Thoracic aorta (tissue), 2 donors: ENCODE measurements at regions not wholly inside any gene's neighbourhood (a gene's known extent, or its start where the extent isn't known, plus 50 kb on each side); places are given as distances from the start of the nearest gene placed in this dataset.

ENCODE experiments used
- ATAC-seq: fragments of 150-250 bp; one replicate; pipeline ENCODE4 v1.8.0; 2017; ENCODE audit warnings: low read depth; ENCODE audit not compliant: insufficient number of reproducible peaks, low FRiP score
- DNase-seq: peaks from one replicate; pipeline ENCODE4 v3.0.0-alpha.2; 2020; ENCODE audit warnings: low spot score
- H3K27ac ChIP-seq, 2 donors: fragments of 200-600 bp; sonication (generic); 1 replicate in 1 of 2; 2 replicates in 1 of 2; pipeline ENCODE4 v1.5.1; 2016; ENCODE audit warnings: mild to moderate bottlenecking in 2 of 2, moderate library complexity in 2 of 2
- H3K27me3 ChIP-seq: fragments of 200-600 bp; sonication (generic); replicated peaks from 2 replicates; pipeline ENCODE4 v1.6.0; 2016; ENCODE audit warnings: mild to moderate bottlenecking; ENCODE audit not compliant: insufficient read depth
- H3K36me3 ChIP-seq: fragments of 200-600 bp; sonication (generic); one replicate; pipeline ENCODE4 v1.5.1; 2016
- H3K4me1 ChIP-seq, 2 donors: fragments of 200-600 bp; sonication (generic); 1 replicate in 1 of 2; 2 replicates in 1 of 2; pipeline versions ENCODE4 v1.5.1 to v1.6.0; 2016; ENCODE audit warnings: low read depth in 2 of 2, mild to moderate bottlenecking in 1 of 2; ENCODE audit not compliant: control insufficient read depth in 1 of 2
- H3K4me3 ChIP-seq: fragments of 200-600 bp; sonication (generic); 2 replicates; pipeline ENCODE4 v1.5.1; 2016; ENCODE audit warnings: mild to moderate bottlenecking
- H3K9me3 ChIP-seq: fragments of 200-600 bp; sonication (generic); 2 replicates; pipeline ENCODE4 v1.5.1; 2016
- CTCF ChIP-seq: fragments of 200-600 bp; sonication (generic); IDR thresholded peaks from one replicate; pipeline ENCODE4 v1.5.1; 2019; ENCODE audit warnings: antibody characterized with exemption

GRCh38 chr1:189432753-189433152, 1044.9 kb downstream of the BRINP3 start:
- Histone ChIP-seq H3K36me3 (no peaks in the 10 kb centered on the region), H3K27ac (no peak overlapping the region), H3K4me1 (no peaks in the 10 kb centered on the region), H3K4me3 (no peak overlapping the region), H3K9me3 (no peaks in the 10 kb centered on the region), H3K27me3 (no peaks in the 10 kb centered on the region)
- no peak for TF ChIP-seq CTCF
- ATAC-seq (no peak), DNase-seq (no peak)

GRCh38 chr1:189434461-189434860, 1043.2 kb downstream of the BRINP3 start:
- H3K27ac ChIP-seq = no peak overlapping the region
- H3K36me3 ChIP-seq = no peaks in the 10 kb centered on the region
- no peaks in the 10 kb centered on the region for H3K4me1 ChIP-seq
- no peaks in the 10 kb centered on the region for H3K27me3 ChIP-seq
- ATAC-seq = no peak
- DNase-seq = no peak
- no peaks in the 10 kb centered on the region for H3K9me3 ChIP-seq
- no peak overlapping the region for H3K4me3 ChIP-seq
- no peak for TF ChIP-seq CTCF

GRCh38 chr1:189435398-189435797, 1042.3 kb downstream of the BRINP3 start:
- no peak for ATAC-seq
- Histone ChIP-seq H3K4me1 (no peaks in the 10 kb centered on the region), H3K27me3 (no peaks in the 10 kb centered on the region), H3K9me3 (no peaks in the 10 kb centered on the region), H3K27ac (no peak overlapping the region), H3K36me3 (no peaks in the 10 kb centered on the region), H3K4me3 (no peak overlapping the region)
- no peak for DNase-seq
- no peak for TF ChIP-seq CTCF

- TF ChIP-seq CTCF = no peak
- H3K4me3 ChIP-seq = no peak overlapping the region
- no peaks in the 10 kb centered on the region for H3K27me3 ChIP-seq
- H3K36me3 ChIP-seq = no peaks in the 10 kb centered on the region
- ATAC-seq = no peak
- no peak for DNase-seq
- no peaks in the 10 kb centered on the region for H3K4me1 ChIP-seq
- H3K9me3 ChIP-seq = no peaks in the 10 kb centered on the region
- no peak overlapping the region for H3K27ac ChIP-seq
Observed at GRCh38 chr1:189438808-189439207, 1038.9 kb downstream of the BRINP3 start.

GRCh38 chr1:189463166-189463565, 1014.5 kb downstream of the BRINP3 start:
- no peaks in the 10 kb centered on the region for H3K9me3 ChIP-seq
- H3K27ac ChIP-seq = no peak overlapping the region
- no peaks in the 10 kb centered on the region for H3K36me3 ChIP-seq
- DNase-seq = no peak
- ATAC-seq = no peak
- no peak for TF ChIP-seq CTCF
- no peak overlapping the region for H3K4me3 ChIP-seq
- H3K27me3 ChIP-seq = no peaks in the 10 kb centered on the region
- no peaks in the 10 kb centered on the region for H3K4me1 ChIP-seq
